ENCODE measurements at regions not wholly inside any gene's neighbourhood (a gene's known extent, or its start where the extent isn't known, plus 50 kb on each side); places are given as distances from the start of the nearest gene placed in this dataset.

DNA sequence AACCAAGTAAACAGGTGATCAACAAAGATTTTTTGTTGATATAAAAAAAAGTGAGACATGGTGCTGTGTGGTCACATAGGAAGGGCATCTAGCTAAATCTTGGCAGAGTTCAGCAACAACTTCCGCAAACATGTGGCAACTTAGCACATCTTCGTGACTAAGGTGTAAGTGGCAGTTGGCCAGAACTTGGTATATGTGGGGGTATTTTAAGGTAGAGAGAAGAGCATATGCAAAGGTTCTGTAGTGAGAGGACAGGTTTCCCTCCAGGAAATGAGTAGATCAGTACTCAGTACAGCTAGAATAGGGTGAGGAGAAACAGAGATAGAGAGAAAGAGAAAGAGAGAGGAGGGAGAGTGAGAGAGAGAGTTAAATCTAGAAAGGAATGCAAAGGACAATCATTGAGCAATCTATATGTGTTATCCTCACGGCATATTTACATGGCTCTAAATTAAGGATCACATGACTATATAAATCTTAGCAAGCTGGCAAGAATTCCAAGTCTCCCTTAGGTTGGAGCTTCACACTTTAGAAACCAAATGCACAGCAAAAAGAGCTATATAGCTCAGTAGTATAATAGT lies 227.7 kb upstream of the HMGA2 start:
- H3K27me3 ChIP-seq (replicated peaks; ENCODE audit: insufficient read depth, low read depth, low read length, poor library complexity) = no peaks in the 10 kb centered on the region
- intact Hi-C loops (cut with micrococcal nuclease; ENCODE audit: unreplicated experiment) = no loop called here
- no peak for TF ChIP-seq EZH2 (IDR thresholded peaks at IDR 0.05; ENCODE audit: borderline replicate concordance, low read depth, low read length, poor library complexity, severe bottlenecking)
- TF ChIP-seq, protein P1, sequence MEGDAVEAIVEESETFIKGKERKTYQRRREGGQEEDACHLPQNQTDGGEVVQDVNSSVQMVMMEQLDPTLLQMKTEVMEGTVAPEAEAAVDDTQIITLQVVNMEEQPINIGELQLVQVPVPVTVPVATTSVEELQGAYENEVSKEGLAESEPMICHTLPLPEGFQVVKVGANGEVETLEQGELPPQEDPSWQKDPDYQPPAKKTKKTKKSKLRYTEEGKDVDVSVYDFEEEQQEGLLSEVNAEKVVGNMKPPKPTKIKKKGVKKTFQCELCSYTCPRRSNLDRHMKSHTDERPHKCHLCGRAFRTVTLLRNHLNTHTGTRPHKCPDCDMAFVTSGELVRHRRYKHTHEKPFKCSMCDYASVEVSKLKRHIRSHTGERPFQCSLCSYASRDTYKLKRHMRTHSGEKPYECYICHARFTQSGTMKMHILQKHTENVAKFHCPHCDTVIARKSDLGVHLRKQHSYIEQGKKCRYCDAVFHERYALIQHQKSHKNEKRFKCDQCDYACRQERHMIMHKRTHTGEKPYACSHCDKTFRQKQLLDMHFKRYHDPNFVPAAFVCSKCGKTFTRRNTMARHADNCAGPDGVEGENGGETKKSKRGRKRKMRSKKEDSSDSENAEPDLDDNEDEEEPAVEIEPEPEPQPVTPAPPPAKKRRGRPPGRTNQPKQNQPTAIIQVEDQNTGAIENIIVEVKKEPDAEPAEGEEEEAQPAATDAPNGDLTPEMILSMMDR (conservative IDR thresholded peaks at IDR 0.05; ENCODE audit: low read depth, low read length) = no peak
- no TSS peak for BruUV-seq (replicated peaks)
- no peak overlapping the region for H3K4me3 ChIP-seq (ENCODE audit: low read depth, low read length, poor library complexity, severe bottlenecking)
- ChIA-PET POLR2A (ENCODE audit: low non-redundant PET) (interaction anchor here (0.6 kb wide), 1 partner anchor 471 kb away, joined by 8 read pairs; no protein-coding TSS in a partner anchor), CTCF (interaction anchor here (0.6 to 0.9 kb wide), 2 partner anchors 40 to 814 kb away, joined by 3 read pairs; no protein-coding TSS in a partner anchor)
- H3K4me1 ChIP-seq (ENCODE audit: insufficient read depth, low read length, poor library complexity, severe bottlenecking) = peaks cover 34% of the 10 kb centered on the region
- no peaks in the 10 kb centered on the region for H3K9me3 ChIP-seq (ENCODE audit: low read depth, low read length, poor library complexity, severe bottlenecking)
- no peak for DNase-seq (ENCODE audit: low spot score)
- H3K36me3 ChIP-seq (ENCODE audit: insufficient read depth, low read length, poor library complexity, severe bottlenecking) = no peaks in the 10 kb centered on the region
- no peak overlapping the region for H3K27ac ChIP-seq (ENCODE audit: low read depth, low read length, poor library complexity, severe bottlenecking)

GRCh38 chr12:65597527-65597926 lies 226.8 kb upstream of the HMGA2 start:
- ChIA-PET POLR2A (ENCODE audit: low non-redundant PET) (interaction anchor here (0.6 kb wide), 1 partner anchor 470 kb away, joined by 8 read pairs; no protein-coding TSS in a partner anchor), CTCF (no interaction called here)
- peaks cover 30% of the 10 kb centered on the region for H3K4me1 ChIP-seq (ENCODE audit: insufficient read depth, low read length, poor library complexity, severe bottlenecking)
- TF ChIP-seq, protein P1 (conservative IDR thresholded peaks at IDR 0.05; ENCODE audit: low read depth, low read length) = no peak
- TF ChIP-seq EZH2 (IDR thresholded peaks at IDR 0.05; ENCODE audit: borderline replicate concordance, low read depth, low read length, poor library complexity, severe bottlenecking) = no peak
- no peak overlapping the region for H3K27ac ChIP-seq (ENCODE audit: low read depth, low read length, poor library complexity, severe bottlenecking)
- no peaks in the 10 kb centered on the region for H3K9me3 ChIP-seq (ENCODE audit: low read depth, low read length, poor library complexity, severe bottlenecking)
- intact Hi-C loops (cut with micrococcal nuclease; ENCODE audit: unreplicated experiment) = no loop called here
- BruUV-seq (replicated peaks) = no TSS peak
- no peak for DNase-seq (ENCODE audit: low spot score)
- H3K4me3 ChIP-seq (ENCODE audit: low read depth, low read length, poor library complexity, severe bottlenecking) = no peak overlapping the region
- H3K27me3 ChIP-seq (replicated peaks; ENCODE audit: insufficient read depth, low read depth, low read length, poor library complexity) = no peaks in the 10 kb centered on the region
- no peaks in the 10 kb centered on the region for H3K36me3 ChIP-seq (ENCODE audit: insufficient read depth, low read length, poor library complexity, severe bottlenecking)

DNA sequence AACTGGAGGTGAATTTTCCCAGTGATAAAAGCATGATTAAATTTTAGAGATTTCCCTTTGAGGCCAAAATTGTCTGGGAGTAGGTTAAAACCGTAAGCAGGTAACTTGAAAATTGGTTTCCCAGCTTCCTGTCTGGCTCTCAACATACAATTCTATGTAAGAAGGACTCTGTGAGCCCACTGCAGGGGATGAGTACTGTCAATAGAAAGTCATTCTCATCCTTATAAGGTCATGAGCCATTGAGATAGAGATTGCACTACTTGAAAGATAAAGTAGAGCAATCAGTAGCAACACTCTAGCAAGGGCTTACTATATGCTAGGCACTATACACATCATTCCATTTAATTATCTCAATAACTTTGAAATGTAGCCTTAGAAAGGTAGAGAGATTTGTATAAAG lies 225.6 kb upstream of the HMGA2 start:
- Histone ChIP-seq H3K36me3 (ENCODE audit: insufficient read depth, low read length, poor library complexity, severe bottlenecking) (no peaks in the 10 kb centered on the region), H3K27ac (ENCODE audit: low read depth, low read length, poor library complexity, severe bottlenecking) (no peak overlapping the region), H3K27me3 (replicated peaks; ENCODE audit: insufficient read depth, low read depth, low read length, poor library complexity) (no peaks in the 10 kb centered on the region), H3K4me3 (ENCODE audit: low read depth, low read length, poor library complexity, severe bottlenecking) (no peak overlapping the region), H3K4me1 (ENCODE audit: insufficient read depth, low read length, poor library complexity, severe bottlenecking) (peaks cover 29% of the 10 kb centered on the region), H3K9me3 (ENCODE audit: low read depth, low read length, poor library complexity, severe bottlenecking) (no peaks in the 10 kb centered on the region)
- no TSS peak for BruUV-seq (replicated peaks)
- DNase-seq (ENCODE audit: low spot score) = no peak
- TF ChIP-seq EZH2 (IDR thresholded peaks at IDR 0.05; ENCODE audit: borderline replicate concordance, low read depth, low read length, poor library complexity, severe bottlenecking) = no peak
- TF ChIP-seq, protein P1 (conservative IDR thresholded peaks at IDR 0.05; ENCODE audit: low read depth, low read length) = no peak
- intact Hi-C loops (cut with micrococcal nuclease; ENCODE audit: unreplicated experiment) = no loop called here
- CTCF ChIA-PET = no interaction called here
- POLR2A ChIA-PET (ENCODE audit: low non-redundant PET) = no interaction called here
